ENCODE measurements at regions not wholly inside any gene's neighbourhood (a gene's known extent, or its start where the extent isn't known, plus 50 kb on each side); places are given as distances from the start of the nearest gene placed in this dataset.

GRCh38 chr11:130576146-130576545 is 127.7 kb downstream of the ADAMTS15 start:
- Histone ChIP-seq H3K27me3 (no peaks in the 10 kb centered on the region), H3K4me1 (peaks cover 0 to 16% (median 9%) of the 10 kb centered on the region in 4 donors), H3K9me3 (no peaks in the 10 kb centered on the region), H3K36me3 (no peaks in the 10 kb centered on the region), H3K4me3 (no peak overlapping the region), H3K27ac (no peak overlapping the region)
- TF ChIP-seq, protein P1, sequence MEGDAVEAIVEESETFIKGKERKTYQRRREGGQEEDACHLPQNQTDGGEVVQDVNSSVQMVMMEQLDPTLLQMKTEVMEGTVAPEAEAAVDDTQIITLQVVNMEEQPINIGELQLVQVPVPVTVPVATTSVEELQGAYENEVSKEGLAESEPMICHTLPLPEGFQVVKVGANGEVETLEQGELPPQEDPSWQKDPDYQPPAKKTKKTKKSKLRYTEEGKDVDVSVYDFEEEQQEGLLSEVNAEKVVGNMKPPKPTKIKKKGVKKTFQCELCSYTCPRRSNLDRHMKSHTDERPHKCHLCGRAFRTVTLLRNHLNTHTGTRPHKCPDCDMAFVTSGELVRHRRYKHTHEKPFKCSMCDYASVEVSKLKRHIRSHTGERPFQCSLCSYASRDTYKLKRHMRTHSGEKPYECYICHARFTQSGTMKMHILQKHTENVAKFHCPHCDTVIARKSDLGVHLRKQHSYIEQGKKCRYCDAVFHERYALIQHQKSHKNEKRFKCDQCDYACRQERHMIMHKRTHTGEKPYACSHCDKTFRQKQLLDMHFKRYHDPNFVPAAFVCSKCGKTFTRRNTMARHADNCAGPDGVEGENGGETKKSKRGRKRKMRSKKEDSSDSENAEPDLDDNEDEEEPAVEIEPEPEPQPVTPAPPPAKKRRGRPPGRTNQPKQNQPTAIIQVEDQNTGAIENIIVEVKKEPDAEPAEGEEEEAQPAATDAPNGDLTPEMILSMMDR (IDR thresholded peaks at IDR 0.05), result no peak
- intact Hi-C loops (cut with DNase I; ENCODE audit: low total_unique reads), result no loop called here
- no peak for DNase-seq

DNA sequence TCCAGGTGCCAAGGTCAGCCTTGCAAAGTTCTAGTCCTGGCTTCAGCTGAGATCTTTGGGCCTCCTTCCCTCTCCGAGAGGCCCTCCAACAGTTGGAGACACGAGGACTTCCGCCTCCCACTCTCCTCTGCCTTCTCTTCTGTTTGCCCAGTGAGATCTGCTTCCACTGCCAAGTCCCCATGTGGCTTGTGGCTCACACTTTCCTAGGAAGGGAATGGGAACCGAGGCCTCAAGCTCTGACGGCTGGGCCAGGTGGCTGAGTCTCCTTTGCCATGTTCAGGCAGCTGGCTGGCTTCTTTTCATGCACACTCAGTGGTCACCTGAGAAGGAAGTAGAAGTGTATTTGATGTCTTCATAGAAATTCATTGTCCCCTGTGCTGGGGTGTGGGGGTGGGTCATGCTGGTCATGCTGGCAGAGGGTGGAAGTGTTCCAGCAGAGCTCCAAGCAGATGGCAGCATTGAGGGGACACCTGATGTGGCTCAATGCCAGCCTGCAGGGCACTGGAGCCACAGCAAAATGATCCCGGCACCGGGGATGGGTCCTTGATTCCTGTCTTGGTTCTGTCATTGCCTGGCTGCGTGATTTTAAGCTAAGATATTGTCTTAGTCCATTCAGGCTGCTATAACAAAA is 130.4 kb downstream of the ADAMTS15 start:
- no peak for DNase-seq
- Histone ChIP-seq H3K4me1 (peaks cover 0 to 23% (median 17%) of the 10 kb centered on the region in 4 donors), H3K36me3 (no peaks in the 10 kb centered on the region), H3K27me3 (no peaks in the 10 kb centered on the region), H3K27ac (no peak overlapping the region), H3K9me3 (no peaks in the 10 kb centered on the region), H3K4me3 (no peak overlapping the region)
- intact Hi-C loops (cut with DNase I; ENCODE audit: low total_unique reads), result no loop called here
- TF ChIP-seq, protein P1 (IDR thresholded peaks at IDR 0.05), result no peak

- H3K27ac ChIP-seq, result peak overlapping the region; percentile 70 to 77
- DNase-seq, result no peak
- H3K4me1 ChIP-seq, result peaks cover 0 to 31% (median 23%) of the 10 kb centered on the region in 4 donors
- H3K36me3 ChIP-seq, result no peaks in the 10 kb centered on the region
- H3K9me3 ChIP-seq, result no peaks in the 10 kb centered on the region
- H3K4me3 ChIP-seq, result no peak overlapping the region
- TF ChIP-seq, protein P1 (IDR thresholded peaks at IDR 0.05), result no peak
- intact Hi-C loops (cut with DNase I; ENCODE audit: low total_unique reads), result no loop called here
- H3K27me3 ChIP-seq, result no peaks in the 10 kb centered on the region
These were observed 131.9 kb downstream of the ADAMTS15 start for GRCh38 chr11:130580372-130580771.

DNA sequence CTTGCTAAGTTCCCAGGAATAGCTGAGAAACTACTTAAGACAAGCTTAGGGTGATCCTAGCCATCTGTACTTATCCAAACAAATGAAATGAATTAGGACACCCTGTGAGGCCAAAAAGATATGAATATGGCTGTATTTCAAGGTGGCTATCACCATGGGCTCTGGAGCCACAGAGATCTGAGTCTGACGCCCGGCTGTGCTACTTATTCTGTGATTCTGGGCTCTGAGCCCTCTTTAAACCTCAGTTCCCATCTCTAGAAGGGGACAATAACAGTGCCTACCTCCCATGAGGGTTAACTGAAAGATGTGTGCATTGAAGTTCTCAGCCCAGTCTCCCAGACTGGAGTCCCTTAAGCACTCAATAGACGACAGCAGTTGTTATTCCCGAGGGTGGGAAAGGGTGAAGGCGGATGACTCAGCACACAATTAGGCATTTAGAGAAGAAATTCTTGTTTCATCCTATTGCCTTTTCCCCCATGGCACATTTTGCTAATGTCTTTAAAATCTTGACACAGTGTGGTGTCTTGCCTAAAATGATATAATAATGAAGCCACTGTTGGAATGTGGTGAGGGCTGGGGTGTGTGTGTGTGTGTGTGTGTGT is 132.5 kb downstream of the ADAMTS15 start:
- Histone ChIP-seq H3K36me3 (no peaks in the 10 kb centered on the region), H3K27ac (peak overlapping the region; percentile 70 to 77), H3K27me3 (no peaks in the 10 kb centered on the region), H3K4me1 (peaks cover 0 to 37% (median 29%) of the 10 kb centered on the region in 4 donors), H3K4me3 (no peak overlapping the region), H3K9me3 (no peaks in the 10 kb centered on the region)
- DNase-seq, result no peak
- TF ChIP-seq, protein P1 (IDR thresholded peaks at IDR 0.05), result no peak
- intact Hi-C loops (cut with DNase I; ENCODE audit: low total_unique reads), result no loop called here

GRCh38 chr11:130581646-130582045 is 133.2 kb downstream of the ADAMTS15 start:
- no peaks in the 10 kb centered on the region for H3K36me3 ChIP-seq
- intact Hi-C loops (cut with DNase I; ENCODE audit: low total_unique reads), result no loop called here
- peak overlapping the region; percentile 70 to 77 for H3K27ac ChIP-seq

More at GRCh38 chr11:130581646-130582045, 133.2 kb downstream of the ADAMTS15 start:
- Histone ChIP-seq H3K4me3 (no peak overlapping the region), H3K9me3 (no peaks in the 10 kb centered on the region), H3K27me3 (no peaks in the 10 kb centered on the region), H3K4me1 (peaks cover 0 to 42% (median 31%) of the 10 kb centered on the region in 4 donors)
- TF ChIP-seq, protein P1 (IDR thresholded peaks at IDR 0.05), result no peak
- no peak for DNase-seq
